A549 (cell line): ENCODE measurements at regions not wholly inside any gene's neighbourhood (a gene's known extent, or its start where the extent isn't known, plus 50 kb on each side); places are given as distances from the start of the nearest gene placed in this dataset.
"Not testable (repeated sequence)": the region's sequence is repeated elsewhere in the genome, so short reads cannot be mapped to it uniquely, and the experiment has no call there.

ENCODE experiments used
- ATAC-seq, 2 experiments: fragments of 200-7000 bp in 1 of 2; fragments of >200 bp in 1 of 2; cut with Nextera tagmentation in 1 of 2; cut with Tn5 transposase in 1 of 2; 3 replicates each; pipeline versions ENCODE4 v1.8.0 to v1.9.1; 2018 to 2020; ENCODE audit warnings: mild to moderate bottlenecking in 1 of 2, moderate library complexity in 1 of 2
- CTCF ChIA-PET: fragments of 300-600 bp; sonication (Branson Sonifier 250); formaldehyde crosslinking; extraction: SDS; loops from one replicate; lab custom pipeline; 2021; ENCODE audit warnings: antibody characterized with exemption, inconsistent platforms; lab: Yijun Ruan, JAX
- POLR2A ChIA-PET: fragments of 350-600 bp; formaldehyde crosslinking; extraction: SDS; loops from one replicate; lab custom pipeline; 2021; ENCODE audit warnings: antibody characterized with exemption, inconsistent platforms; lab: Yijun Ruan, JAX
- DNase-seq, 2 experiments: peaks; one replicate each; pipeline versions ENCODE4 v3.0.0 to v3.0.0-alpha.2; 2011 to 2016; ENCODE audit warnings: low read depth in 1 of 2, low spot score in 1 of 2
- FAIRE-seq: peaks from 2 replicates; lab custom pipeline; 2011; peaks lifted over from hg19 to GRCh38; lab: Jason Lieb, UNC
- H3K27ac ChIP-seq, 2 experiments: fragments of >200 bp; sonication (Bioruptor Twin); formaldehyde crosslinking; 3 replicates each; pipeline ENCODE4 v1.5.1; 2016 to 2017
- H3K4me1 ChIP-seq: fragments of >200 bp; sonication (Bioruptor Twin); formaldehyde crosslinking; 3 replicates; pipeline ENCODE4 v1.6.1; 2016
- H3K4me2 ChIP-seq: fragments of >200 bp; sonication (Bioruptor Twin); formaldehyde crosslinking; 3 replicates; pipeline ENCODE4 v1.6.1; 2016
- H3K4me3 ChIP-seq: fragments of >200 bp; sonication (Bioruptor Twin); formaldehyde crosslinking; 3 replicates; pipeline ENCODE4 v1.5.1; 2016
- H3K9me3 ChIP-seq: fragments of >200 bp; sonication (Bioruptor Twin); formaldehyde crosslinking; 3 replicates; pipeline ENCODE4 v1.6.1; 2016
- ATOH8 ChIP-seq: fragments of 250-450 bp; sonication (Bioruptor Pico); IDR thresholded peaks from 2 replicates; pipeline ENCODE4 v1.5.0; 2020; ENCODE audit warnings: low read depth, mild to moderate bottlenecking, moderate library complexity
- CEBPB ChIP-seq, 2 experiments: fragments of >200 bp in 1 of 2; sonication (Bioruptor Twin) in 1 of 2; formaldehyde crosslinking in 1 of 2; IDR thresholded peaks; 2 replicates each; pipeline ENCODE4 v1.6.1; 2012 to 2016
- EP300 ChIP-seq, 2 experiments: fragments of >200 bp; sonication (Bioruptor Twin); formaldehyde crosslinking; IDR thresholded peaks; 2 replicates in 1 of 2; 3 replicates in 1 of 2; pipeline ENCODE4 v1.6.1; 2016 to 2017
- FOSL2 ChIP-seq, 2 experiments: fragments of 450-650 bp in 1 of 2; fragments of >200 bp in 1 of 2; sonication (Bioruptor Twin) in 1 of 2; formaldehyde crosslinking; IDR thresholded peaks; 2 replicates each; pipeline versions ENCODE4 v1.5.0 to v1.6.1; 2016 to 2020; ENCODE audit warnings: mild to moderate bottlenecking in 1 of 2, moderate library complexity in 1 of 2
- HDAC2 ChIP-seq: fragments of 200-600 bp; sonication (generic); IDR thresholded peaks from 2 replicates; pipeline ENCODE4 v1.6.1; 2016
- HMGXB4 ChIP-seq: fragments of 250-450 bp; sonication (Bioruptor Pico); IDR thresholded peaks from 2 replicates; pipeline ENCODE4 v1.5.0; 2021; ENCODE audit warnings: mild to moderate bottlenecking, moderate library complexity, borderline replicate concordance
- HOXA7 ChIP-seq: fragments of 250-450 bp; sonication (Bioruptor Pico); IDR thresholded peaks from 2 replicates; pipeline ENCODE4 v1.5.0; 2020; ENCODE audit warnings: mild to moderate bottlenecking, moderate library complexity
- HOXB13 ChIP-seq: fragments of 250-450 bp; sonication (Bioruptor Pico); IDR thresholded peaks from 2 replicates; pipeline ENCODE4 v1.5.0; 2020; ENCODE audit warnings: low read depth, mild to moderate bottlenecking, moderate library complexity
- JUN ChIP-seq, 2 experiments: fragments of >200 bp; sonication (Bioruptor Twin); formaldehyde crosslinking; IDR thresholded peaks; 2 replicates in 1 of 2; 3 replicates in 1 of 2; pipeline ENCODE4 v1.6.1; 2016 to 2017
- KDM1A ChIP-seq: fragments of 200-600 bp; sonication (generic); IDR thresholded peaks from 2 replicates; pipeline ENCODE4 v1.6.1; 2016; ENCODE audit warnings: low read depth, mild to moderate bottlenecking
- KDM5A ChIP-seq: fragments of 200-600 bp; sonication (generic); IDR thresholded peaks from 2 replicates; pipeline ENCODE4 v1.6.1; 2016; ENCODE audit warnings: antibody characterized with exemption, mild to moderate bottlenecking
- MAFK ChIP-seq: fragments of 450-650 bp; IDR thresholded peaks from 2 replicates; pipeline ENCODE4 v1.6.1; 2014; ENCODE audit not compliant: partially characterized antibody
- MAZ ChIP-seq: fragments of 150-350 bp; IDR thresholded peaks from 2 replicates; pipeline ENCODE4 v1.6.1; 2014; ENCODE audit warnings: antibody characterized with exemption, low read depth, low read length, borderline replicate concordance
- MYC ChIP-seq: IDR thresholded peaks from 2 replicates; pipeline ENCODE4 v1.6.1; 2012; ENCODE audit warnings: mild to moderate bottlenecking, inconsistent platforms, low read length, improper control_type of control experiment, borderline replicate concordance
- PHF8 ChIP-seq: fragments of 200-600 bp; sonication (generic); IDR thresholded peaks from 2 replicates; pipeline ENCODE4 v1.6.1; 2016; ENCODE audit warnings: low read depth, mild to moderate bottlenecking, antibody characterized with exemption, moderate library complexity, borderline replicate concordance
- POLR2A ChIP-seq: IDR thresholded peaks from 2 replicates; pipeline ENCODE4 v1.6.1; 2012; ENCODE audit warnings: mild to moderate bottlenecking, low read length
- REST ChIP-seq: fragments of 200-600 bp; sonication (generic); IDR thresholded peaks from 2 replicates; pipeline ENCODE4 v1.6.1; 2016; ENCODE audit warnings: antibody characterized with exemption, mild to moderate bottlenecking, moderate library complexity
- RFX5 ChIP-seq: fragments of 450-650 bp; IDR thresholded peaks from 2 replicates; pipeline ENCODE4 v1.7.1; 2014; ENCODE audit warnings: antibody characterized with exemption, mild to moderate bottlenecking, moderate library complexity
- SREBF2 ChIP-seq: fragments of 450-650 bp; IDR thresholded peaks from 2 replicates; pipeline ENCODE4 v1.6.1; 2014; ENCODE audit warnings: mild to moderate bottlenecking, moderate library complexity
- ZNF302 ChIP-seq: fragments of 250-450 bp; sonication (Bioruptor Pico); IDR thresholded peaks from 2 replicates; pipeline ENCODE4 v1.9.0; 2021; ENCODE audit warnings: inconsistent platforms, mild to moderate bottlenecking, moderate library complexity
- ZSCAN20 ChIP-seq: fragments of 250-450 bp; sonication (Bioruptor Pico); IDR thresholded peaks from 2 replicates; pipeline ENCODE4 v1.8.0; 2022; ENCODE audit warnings: mild to moderate bottlenecking, moderate library complexity
- WGBS: methylation state at CpG from one replicate; pipeline ENCODE4 v1.1.6; 2017; ENCODE audit errors: missing lambda C conversion rate; 5-methylcytosine and 5-hydroxymethylcytosine counted together
- TF ChIP-seq, protein P1 (sequence below): IDR thresholded peaks from 2 replicates; pipeline ENCODE4 v1.6.1; 2012; ENCODE audit warnings: low read depth, borderline replicate concordance
- TF ChIP-seq, protein P2 (sequence below): fragments of >200 bp; sonication (Bioruptor Twin); formaldehyde crosslinking; IDR thresholded peaks from 3 replicates; pipeline ENCODE4 v1.5.1; 2016
- TF ChIP-seq, protein P3 (sequence below): fragments of 450-650 bp; IDR thresholded peaks from 2 replicates; pipeline ENCODE4 v1.6.1; 2014; ENCODE audit warnings: antibody characterized with exemption
- TF ChIP-seq, protein P4 (sequence below): IDR thresholded peaks from 2 replicates; pipeline ENCODE4 v1.6.1; 2012

DNA sequence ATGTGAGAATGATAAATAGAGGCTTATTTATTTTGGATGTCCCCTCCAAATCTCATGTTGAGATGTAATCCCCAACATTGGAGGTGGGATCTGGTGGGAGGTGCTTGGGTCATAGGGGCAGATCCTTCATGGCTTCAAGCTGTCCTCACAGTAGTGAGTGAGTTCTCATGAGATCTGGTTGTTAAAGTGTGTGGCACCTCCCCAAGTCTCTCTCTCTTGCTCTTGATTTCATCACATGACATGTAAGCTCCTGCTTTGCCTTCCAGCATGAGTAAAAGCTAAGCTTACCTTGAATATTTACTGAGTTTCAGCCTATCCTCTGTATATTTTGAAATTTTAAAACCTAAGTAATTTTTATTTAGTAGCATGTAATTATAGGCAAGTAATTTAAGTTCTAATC is 444.9 kb downstream of the ARL4A start:
- CTCF ChIA-PET = no interaction called here
- TF ChIP-seq HOXB13 (CRISPR knock-in tag) (no peak), SREBF2 (no peak), JUN (IDR thresholded peaks at IDR 0.05) (no peak), FOSL2 (IDR thresholded peaks at IDR 0.05) (no peak), FOSL2 (CRISPR knock-in tag; IDR thresholded peaks at IDR 0.05) (no peak), POLR2A (no peak), MAZ (no peak), ATOH8 (no peak), REST (no peak), MYC (no peak), EP300 (IDR thresholded peaks at IDR 0.05) (no peak), ZSCAN20 (CRISPR knock-in tag) (no peak), KDM5A (no peak), HDAC2 (no peak), KDM1A (no peak)
- TF ChIP-seq, protein P1, sequence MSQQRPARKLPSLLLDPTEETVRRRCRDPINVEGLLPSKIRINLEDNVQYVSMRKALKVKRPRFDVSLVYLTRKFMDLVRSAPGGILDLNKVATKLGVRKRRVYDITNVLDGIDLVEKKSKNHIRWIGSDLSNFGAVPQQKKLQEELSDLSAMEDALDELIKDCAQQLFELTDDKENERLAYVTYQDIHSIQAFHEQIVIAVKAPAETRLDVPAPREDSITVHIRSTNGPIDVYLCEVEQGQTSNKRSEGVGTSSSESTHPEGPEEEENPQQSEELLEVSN = no peak
- POLR2A ChIA-PET = no interaction called here
- H3K27ac ChIP-seq = no peak overlapping the region
- no peak for ATAC-seq
- H3K4me3 ChIP-seq = no peak overlapping the region
- no peaks in the 10 kb centered on the region for H3K9me3 ChIP-seq
- H3K4me2 ChIP-seq = no peak overlapping the region
- no peak for DNase-seq
- no peaks in the 10 kb centered on the region for H3K4me1 ChIP-seq
- no peak for FAIRE-seq

GRCh38 chr7:13136345-13136744 is 448.9 kb downstream of the ARL4A start:
- CTCF ChIA-PET, ATAC-seq, DNase-seq, H3K27ac ChIP-seq, POLR2A ChIA-PET, H3K4me1 ChIP-seq, H3K9me3 ChIP-seq, H3K4me2 ChIP-seq, H3K4me3 ChIP-seq, FAIRE-seq: not testable (repeated sequence)
- WGBS = 93% methylated on average over 6 of the region's 6 CpGs

DNA sequence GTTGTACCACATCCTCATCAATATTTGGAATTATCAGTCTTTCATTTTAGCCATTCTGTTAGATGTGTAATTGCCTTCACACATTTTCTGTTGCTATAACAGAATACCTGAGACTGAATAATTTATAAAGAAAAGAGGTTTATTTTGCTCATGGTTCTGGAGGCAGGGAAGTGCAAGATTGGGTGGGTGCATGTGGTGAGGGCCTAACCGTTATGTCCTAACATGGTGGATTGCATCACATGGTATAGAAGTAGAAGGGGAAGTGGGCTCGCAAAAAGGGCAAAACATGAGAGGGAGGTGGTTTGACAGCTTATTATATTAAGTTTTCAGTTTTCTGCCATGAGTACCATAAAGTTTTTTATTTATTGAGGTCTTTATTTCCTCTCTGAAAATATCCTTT is 452.0 kb downstream of the ARL4A start:
- WGBS = 90% methylated on average over 2 of the region's 2 CpGs
- H3K4me3 ChIP-seq = no peak overlapping the region
- no peak for FAIRE-seq
- TF ChIP-seq HOXA7 (no peak), RFX5 (no peak), ATOH8 (no peak), EP300 (IDR thresholded peaks at IDR 0.05) (no peak), MAFK (no peak), CEBPB (IDR thresholded peaks at IDR 0.05) (no peak), HMGXB4 (CRISPR knock-in tag) (no peak), ZNF302 (CRISPR knock-in tag) (no peak), PHF8 (no peak), MYC (no peak)
- TF ChIP-seq, protein P2, sequence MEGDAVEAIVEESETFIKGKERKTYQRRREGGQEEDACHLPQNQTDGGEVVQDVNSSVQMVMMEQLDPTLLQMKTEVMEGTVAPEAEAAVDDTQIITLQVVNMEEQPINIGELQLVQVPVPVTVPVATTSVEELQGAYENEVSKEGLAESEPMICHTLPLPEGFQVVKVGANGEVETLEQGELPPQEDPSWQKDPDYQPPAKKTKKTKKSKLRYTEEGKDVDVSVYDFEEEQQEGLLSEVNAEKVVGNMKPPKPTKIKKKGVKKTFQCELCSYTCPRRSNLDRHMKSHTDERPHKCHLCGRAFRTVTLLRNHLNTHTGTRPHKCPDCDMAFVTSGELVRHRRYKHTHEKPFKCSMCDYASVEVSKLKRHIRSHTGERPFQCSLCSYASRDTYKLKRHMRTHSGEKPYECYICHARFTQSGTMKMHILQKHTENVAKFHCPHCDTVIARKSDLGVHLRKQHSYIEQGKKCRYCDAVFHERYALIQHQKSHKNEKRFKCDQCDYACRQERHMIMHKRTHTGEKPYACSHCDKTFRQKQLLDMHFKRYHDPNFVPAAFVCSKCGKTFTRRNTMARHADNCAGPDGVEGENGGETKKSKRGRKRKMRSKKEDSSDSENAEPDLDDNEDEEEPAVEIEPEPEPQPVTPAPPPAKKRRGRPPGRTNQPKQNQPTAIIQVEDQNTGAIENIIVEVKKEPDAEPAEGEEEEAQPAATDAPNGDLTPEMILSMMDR = no peak
- TF ChIP-seq, protein P3, sequence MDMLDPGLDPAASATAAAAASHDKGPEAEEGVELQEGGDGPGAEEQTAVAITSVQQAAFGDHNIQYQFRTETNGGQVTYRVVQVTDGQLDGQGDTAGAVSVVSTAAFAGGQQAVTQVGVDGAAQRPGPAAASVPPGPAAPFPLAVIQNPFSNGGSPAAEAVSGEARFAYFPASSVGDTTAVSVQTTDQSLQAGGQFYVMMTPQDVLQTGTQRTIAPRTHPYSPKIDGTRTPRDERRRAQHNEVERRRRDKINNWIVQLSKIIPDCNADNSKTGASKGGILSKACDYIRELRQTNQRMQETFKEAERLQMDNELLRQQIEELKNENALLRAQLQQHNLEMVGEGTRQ = no peak
- TF ChIP-seq, protein P4, sequence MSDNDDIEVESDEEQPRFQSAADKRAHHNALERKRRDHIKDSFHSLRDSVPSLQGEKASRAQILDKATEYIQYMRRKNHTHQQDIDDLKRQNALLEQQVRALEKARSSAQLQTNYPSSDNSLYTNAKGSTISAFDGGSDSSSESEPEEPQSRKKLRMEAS = no peak

More for the DNA sequence above, 452.0 kb downstream of the ARL4A start:
- Histone ChIP-seq H3K9me3 (no peaks in the 10 kb centered on the region), H3K4me1 (no peaks in the 10 kb centered on the region), H3K27ac (no peak overlapping the region), H3K4me2 (no peak overlapping the region)
- ChIA-PET CTCF (no interaction called here), POLR2A (no interaction called here)
- no peak for DNase-seq
- no peak for ATAC-seq
